ENCODE measurements at regions not wholly inside any gene's neighbourhood (a gene's known extent, or its start where the extent isn't known, plus 50 kb on each side); places are given as distances from the start of the nearest gene placed in this dataset.

- H3K27ac ChIP-seq: no peak overlapping the region
- no peak overlapping the region for H3K4me3 ChIP-seq
- DNase-seq (ENCODE audit: low spot score): no peak
- TF ChIP-seq, protein P1, sequence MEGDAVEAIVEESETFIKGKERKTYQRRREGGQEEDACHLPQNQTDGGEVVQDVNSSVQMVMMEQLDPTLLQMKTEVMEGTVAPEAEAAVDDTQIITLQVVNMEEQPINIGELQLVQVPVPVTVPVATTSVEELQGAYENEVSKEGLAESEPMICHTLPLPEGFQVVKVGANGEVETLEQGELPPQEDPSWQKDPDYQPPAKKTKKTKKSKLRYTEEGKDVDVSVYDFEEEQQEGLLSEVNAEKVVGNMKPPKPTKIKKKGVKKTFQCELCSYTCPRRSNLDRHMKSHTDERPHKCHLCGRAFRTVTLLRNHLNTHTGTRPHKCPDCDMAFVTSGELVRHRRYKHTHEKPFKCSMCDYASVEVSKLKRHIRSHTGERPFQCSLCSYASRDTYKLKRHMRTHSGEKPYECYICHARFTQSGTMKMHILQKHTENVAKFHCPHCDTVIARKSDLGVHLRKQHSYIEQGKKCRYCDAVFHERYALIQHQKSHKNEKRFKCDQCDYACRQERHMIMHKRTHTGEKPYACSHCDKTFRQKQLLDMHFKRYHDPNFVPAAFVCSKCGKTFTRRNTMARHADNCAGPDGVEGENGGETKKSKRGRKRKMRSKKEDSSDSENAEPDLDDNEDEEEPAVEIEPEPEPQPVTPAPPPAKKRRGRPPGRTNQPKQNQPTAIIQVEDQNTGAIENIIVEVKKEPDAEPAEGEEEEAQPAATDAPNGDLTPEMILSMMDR (IDR thresholded peaks at IDR 0.05): no peak
These were observed 854.3 kb upstream of the SALL3 start for GRCh38 chr18:78125206-78125896.

DNA sequence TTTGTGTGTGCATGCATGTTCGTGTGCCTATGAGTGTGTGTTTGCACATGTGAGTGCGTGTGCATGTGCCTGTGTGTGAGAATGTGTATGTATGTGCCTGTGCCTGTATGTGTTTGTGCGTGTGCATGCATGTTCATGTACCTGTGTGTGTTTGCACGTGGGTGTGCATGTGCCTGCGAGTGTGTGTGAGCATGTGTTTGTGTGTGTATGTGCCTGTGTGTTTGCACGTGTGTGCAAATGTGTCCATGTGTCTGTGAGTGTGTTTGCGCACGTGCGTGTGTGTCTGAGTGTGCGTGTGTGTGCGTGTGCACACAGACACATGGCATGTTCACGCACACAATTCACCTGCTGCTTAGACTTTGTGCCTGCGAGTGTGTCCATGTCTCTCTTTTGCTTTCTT lies 853.5 kb upstream of the SALL3 start:
- Histone ChIP-seq H3K4me3 (no peak overlapping the region), H3K27ac (no peak overlapping the region)
- no peak for DNase-seq (ENCODE audit: low spot score)
- TF ChIP-seq, protein P1 (IDR thresholded peaks at IDR 0.05): no peak

GRCh38 chr18:78126536-78126935 lies 853.1 kb upstream of the SALL3 start:
- no peak overlapping the region for H3K4me3 ChIP-seq
- TF ChIP-seq, protein P1 (IDR thresholded peaks at IDR 0.05): no peak
- H3K27ac ChIP-seq: no peak overlapping the region
- DNase-seq (ENCODE audit: low spot score): no peak

DNA sequence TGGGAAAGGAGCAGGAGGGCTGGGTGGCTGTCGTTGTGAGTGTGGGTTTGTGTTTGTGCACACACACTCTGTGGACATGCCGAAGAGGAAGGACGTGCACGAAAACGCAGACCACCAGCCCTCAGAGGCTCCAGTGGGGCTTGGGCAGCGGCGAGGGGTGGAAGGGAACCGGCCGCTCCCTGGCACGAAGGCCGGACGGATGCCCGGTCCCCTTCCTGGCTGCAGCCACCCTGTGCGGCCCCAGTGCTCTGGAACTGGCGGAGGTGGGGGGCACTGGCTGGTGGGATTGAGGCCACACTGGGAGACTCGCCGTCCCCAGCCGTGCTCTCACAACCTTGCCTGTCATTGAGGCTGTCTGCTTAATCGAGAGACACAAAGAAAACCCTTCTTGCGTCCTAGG lies 852.6 kb upstream of the SALL3 start:
- Histone ChIP-seq H3K4me3 (no peak overlapping the region), H3K27ac (no peak overlapping the region)
- no peak for DNase-seq (ENCODE audit: low spot score)
- TF ChIP-seq, protein P1 (IDR thresholded peaks at IDR 0.05): no peak

GRCh38 chr18:78128004-78128403 lies 851.6 kb upstream of the SALL3 start:
- no peak overlapping the region for H3K27ac ChIP-seq
- no peak overlapping the region for H3K4me3 ChIP-seq
- TF ChIP-seq, protein P1 (IDR thresholded peaks at IDR 0.05): no peak
- DNase-seq (ENCODE audit: low spot score): no peak

DNA sequence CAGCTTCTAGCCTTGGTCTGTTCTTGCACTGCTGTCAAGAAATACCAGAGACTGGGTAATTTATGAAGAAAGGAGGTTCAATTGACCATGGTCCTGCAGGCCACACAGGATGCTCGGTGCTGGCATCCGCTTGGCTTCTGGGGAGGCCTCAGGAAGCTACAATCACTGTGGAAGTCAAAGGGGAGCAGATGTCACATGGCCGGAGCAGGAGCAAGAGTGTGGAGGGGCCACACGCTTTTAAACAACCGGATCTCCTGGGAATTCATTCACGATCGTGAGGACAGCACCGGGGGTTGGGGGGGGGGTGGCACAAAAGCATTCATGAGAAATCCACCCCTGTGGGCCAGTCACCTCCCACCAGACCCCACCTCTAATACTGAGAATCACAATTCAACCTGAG lies 850.4 kb upstream of the SALL3 start:
- TF ChIP-seq, protein P1 (IDR thresholded peaks at IDR 0.05): no peak
- Histone ChIP-seq H3K27ac (no peak overlapping the region), H3K4me3 (no peak overlapping the region)
- DNase-seq (ENCODE audit: low spot score): no peak

Data from coronary artery (tissue), 2 donors.